NCI-H1694 (cell line): ENCODE measurements at regions not wholly inside any gene's neighbourhood (a gene's known extent, or its start where the extent isn't known, plus 50 kb on each side); places are given as distances from the start of the nearest gene placed in this dataset.

Experiments used
- DNase-seq: peaks from one replicate; lab custom pipeline; 2025; lab: John Stamatoyannopoulos, UW

DNA sequence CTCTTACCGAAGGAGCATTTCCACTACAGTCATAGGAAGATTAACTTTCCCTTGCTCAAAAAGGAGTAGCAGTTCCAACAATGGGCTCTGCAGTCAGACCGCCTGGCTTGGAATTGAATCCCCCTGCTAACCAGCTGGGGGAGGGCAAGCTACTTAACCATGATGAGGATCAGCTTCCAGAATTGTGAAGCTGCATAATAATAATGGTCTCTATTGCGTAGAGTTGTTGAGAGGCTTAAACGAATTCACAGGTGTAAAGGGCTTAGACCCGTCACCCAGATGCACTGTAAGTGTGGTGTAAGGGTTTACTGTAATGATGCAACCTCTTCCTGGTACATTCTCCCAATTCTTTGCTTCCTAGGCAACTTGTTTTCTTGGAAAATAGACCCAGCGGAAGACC lies 185.2 kb upstream of the RGMA start:
- no peak for DNase-seq

DNA sequence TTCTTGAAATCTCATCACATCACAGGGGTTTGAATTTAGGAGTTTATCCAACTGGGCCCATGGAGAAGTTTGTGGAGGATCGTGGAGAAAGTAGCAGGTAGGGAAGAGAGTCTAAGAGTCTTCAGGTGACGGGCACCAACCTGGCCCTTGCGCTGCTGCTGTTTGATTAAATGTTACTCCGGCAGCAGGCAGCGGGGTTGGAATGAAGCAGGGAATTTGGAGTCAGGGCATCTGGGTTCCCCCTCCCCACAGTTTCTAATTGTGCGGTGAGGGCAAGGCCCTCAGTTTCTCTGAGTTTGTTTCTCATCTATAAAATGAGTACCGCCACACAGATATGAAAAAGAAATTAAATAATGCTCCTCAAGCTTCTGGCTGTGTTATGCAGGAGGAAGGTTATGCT lies 182.9 kb upstream of the RGMA start:
- DNase-seq, result no peak

DNA sequence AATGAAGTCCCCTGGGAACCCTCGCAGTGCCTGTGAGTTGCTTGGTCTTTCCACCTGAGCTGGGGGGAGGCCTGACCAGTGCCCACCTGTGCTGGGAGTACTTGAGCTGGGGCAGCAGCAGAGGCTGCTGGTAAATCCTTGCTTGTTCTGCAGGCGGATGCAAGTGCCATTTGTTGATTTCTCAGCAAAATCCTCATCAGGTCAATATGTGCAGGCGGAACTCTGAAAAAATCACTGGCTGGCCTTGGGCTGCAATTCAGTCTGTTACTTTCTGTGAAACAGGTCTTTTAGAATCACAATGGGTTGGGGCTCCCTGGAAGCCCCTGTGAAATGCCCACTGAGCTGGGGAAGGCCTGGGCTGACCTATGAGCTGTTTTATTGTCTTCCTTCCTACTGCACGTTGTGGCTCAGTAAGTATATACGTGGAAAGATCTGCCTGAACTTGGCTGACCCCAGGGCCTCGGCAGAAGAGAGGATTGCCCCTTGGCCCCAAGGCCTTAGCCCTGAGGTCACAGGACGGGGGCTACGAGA lies 182.0 kb upstream of the RGMA start:
- no peak for DNase-seq

GRCh38 chr15:93268066-93268465 lies 179.1 kb upstream of the RGMA start:
- no peak for DNase-seq

GRCh38 chr15:93266291-93266690 lies 177.3 kb upstream of the RGMA start:
- DNase-seq, result no peak

DNA sequence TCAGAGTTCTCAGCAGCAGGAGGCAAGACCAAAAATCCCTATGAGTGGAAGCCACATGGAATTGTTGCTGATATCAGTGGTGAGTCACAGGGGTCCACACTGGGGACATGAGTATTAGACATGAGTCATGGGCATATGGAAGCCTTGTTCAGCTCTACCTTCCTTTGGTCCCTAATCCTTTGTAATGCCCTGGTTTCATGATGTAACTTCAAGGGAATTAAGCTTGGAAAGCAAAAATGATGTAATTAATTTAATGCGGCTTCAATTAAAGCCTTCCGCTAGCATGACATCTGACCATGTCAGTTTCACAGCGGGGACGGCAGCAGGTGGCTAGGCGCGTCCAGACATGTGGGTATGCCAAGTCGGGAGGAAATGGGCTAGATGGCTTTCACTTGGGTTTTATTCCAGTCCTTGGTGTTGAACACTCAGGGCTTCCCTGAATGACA lies 176.1 kb upstream of the RGMA start:
- DNase-seq, result no peak

GRCh38 chr15:93261845-93262244 lies 172.8 kb upstream of the RGMA start:
- no peak for DNase-seq

GRCh38 chr15:93257920-93258319 lies 168.9 kb upstream of the RGMA start:
- no peak for DNase-seq

DNA sequence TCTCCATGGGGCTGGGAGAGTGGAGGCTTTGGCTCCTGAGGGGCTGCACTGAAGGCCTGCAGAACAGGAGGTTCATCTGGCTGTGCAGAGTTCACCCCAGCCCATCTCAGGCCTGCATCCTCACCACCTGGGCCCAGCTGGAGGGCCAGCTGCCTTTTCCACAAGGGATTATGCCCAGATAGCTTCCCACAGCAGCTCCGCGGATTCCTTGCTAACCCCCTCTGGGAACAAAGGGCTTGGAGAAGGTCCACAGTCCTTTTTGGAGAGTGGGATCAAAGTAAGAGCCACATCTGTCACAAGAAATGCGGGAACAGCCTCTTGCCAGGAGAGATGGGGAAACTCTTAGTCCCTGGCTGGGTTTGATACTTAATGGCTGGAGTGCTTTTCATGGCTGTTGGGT lies 164.7 kb upstream of the RGMA start:
- DNase-seq, result no peak

DNA sequence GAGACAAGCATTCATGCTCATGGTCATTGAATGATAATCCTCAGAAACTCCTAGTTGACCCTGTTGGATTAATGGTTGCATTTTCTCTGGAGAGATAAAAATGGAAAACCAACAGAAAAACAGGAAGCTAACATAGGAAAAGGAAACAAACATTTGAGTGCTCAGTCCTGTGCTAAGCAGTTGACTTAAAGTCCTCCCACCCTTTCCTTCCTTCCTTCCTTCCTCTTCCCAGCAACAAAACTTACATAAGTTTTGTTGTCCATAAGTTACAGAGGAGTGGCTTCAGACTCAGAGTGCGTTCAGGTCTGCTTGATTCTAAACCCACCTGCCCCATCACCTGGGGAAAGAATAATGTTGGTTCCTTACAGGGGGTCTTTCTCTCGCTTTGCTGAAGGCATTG lies 163.8 kb upstream of the RGMA start:
- DNase-seq, result no peak

DNA sequence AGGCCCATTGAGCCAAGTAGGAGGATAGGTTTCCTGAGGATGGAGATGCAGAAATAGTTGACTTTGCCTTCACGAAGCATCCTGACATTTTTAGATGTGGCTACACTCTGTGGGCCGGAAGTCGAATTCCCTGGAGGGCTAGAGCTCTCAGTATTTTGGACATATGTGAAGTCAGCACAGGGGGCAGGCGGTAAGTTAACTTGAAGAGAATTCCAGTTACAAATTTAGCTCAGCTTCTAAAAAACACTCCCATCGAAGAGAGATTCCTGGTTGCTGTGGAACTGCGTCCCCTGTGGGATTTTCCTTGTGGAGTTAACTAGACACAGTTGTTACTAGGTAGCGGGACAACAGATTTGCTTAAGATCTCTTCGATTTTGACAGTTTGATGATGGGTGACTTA lies 161.9 kb upstream of the RGMA start:
- no peak for DNase-seq

- no peak for DNase-seq
Measured at GRCh38 chr15:93250209-93250608, 161.2 kb upstream of the RGMA start.

- no peak for DNase-seq
Measured at GRCh38 chr15:93249623-93250022, 160.6 kb upstream of the RGMA start.

DNA sequence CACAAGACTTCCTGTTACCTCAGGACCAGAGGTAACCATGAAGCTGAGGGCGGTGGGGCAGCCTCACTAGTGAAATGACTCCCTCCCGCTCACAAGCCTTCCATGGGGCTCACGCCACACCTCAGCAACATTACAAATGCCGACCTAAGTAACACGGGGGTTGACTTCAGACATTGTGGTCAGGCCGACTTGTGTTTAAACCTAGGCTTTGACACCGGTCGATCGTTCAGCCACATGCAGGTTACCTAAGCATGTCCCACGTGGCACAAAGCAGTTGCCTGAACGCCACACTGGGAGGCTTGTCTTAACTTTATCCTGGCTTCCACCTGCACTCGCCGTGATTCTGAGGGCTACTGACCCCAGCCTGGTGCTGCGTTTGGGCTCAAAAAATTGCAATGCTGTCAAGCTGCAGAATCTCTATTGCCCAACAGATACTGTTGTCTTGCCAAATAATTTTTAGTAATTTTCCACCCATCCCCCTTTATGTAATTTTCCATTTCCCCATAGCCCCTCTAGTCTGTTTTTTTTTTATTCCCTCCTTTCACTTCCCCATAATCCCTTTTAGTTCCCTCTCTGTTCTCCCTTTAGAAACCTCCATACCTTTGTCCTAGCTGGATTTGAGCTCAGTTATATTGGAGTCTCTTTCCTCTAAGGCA lies 158.6 kb upstream of the RGMA start:
- DNase-seq, result no peak

DNA sequence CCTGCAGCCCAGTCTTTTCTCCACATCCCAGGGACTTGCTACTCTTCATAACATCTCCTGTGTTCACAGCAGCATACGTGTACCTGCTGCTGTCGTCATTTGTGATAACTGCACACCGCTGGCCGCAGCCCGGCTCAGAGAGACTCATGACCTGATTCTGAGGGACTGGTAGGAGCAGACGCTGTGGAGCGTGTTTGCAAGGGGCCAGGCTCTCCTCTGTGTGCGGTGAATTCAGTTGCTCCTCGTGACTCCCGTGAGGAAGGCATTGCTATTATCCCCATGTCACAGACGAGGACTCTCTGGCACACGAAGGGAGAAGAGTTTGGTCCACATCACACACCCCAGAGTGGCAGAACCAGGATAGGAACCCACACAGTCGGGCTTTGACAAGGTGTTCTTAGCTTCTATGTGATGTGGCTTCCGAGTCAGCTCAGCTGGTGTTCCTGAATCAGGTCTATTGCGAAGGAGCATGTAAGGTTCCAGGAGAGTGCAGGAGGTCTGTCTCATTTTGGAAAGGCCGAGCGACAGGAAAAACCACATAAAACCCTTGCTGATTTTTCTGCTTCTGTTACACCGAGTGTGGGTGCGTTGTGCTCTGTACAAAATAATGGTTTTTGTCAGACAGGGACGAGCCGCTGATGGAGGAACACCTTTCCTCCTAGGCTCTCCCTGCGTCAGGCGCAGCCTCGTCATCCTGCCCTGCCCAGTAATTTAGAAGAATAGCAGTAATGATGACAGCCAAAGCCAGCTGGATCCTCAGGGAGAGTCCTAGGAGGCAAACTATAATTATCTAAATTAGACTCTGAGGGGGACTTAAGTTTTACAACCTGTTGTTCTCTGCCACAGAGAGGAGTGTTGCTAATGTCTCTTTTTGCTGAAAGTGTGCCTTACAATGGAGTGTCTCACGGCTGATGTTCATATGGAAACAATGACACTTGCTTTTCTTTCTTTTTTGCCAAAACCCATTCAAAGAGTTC lies 157.5 kb upstream of the RGMA start:
- no peak for DNase-seq

GRCh38 chr15:93245661-93246042 lies 156.6 kb upstream of the RGMA start:
- DNase-seq, result no peak

DNA sequence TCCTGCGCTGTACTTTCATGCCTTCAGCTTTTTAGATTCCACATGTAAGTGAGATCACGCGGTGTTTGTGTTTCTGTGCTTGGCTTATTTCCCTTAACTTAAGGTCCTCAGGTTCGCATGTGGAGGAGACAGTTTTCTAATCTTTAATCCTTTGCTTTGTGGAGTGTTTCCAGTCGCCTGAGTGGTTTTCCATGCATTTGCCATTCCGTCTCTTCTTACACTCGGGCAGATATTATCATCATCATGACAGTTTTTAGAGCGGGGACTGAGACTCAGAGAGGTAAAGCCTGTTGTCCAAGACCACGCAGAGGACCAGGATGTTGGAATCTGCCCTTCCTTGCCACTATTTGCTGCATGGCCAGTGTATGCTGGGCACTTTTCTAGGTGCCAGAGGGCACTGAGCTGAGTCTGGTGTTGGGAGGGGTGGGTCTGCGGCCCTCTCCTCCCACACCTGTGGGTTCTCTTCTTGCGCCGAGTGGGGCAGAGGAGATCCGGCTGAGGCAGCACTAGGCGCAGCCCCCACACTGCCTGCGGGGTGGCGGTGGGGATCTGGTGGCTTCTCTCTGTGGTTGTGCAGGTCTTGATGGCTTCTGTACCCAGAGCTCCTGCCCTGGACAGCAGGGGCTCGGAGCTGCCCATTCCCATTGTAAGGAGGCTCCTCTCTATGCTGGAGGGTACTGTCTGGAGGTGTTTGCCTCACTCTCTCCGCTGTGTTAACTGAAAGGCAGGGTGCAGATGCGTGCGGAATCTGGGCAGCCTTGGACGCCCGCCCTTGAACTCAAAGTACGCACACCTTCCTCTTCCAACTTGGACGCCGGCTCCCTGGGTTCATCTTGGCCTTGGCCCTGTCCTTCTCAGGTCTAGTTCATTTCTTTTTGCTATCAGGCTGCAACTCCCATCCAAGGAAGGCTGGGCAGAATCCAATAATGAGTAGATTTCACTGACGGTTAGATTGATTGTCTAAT lies 156.0 kb upstream of the RGMA start:
- DNase-seq, result no peak

- DNase-seq, result no peak
Measured at GRCh38 chr15:93243573-93243972, 154.6 kb upstream of the RGMA start.

GRCh38 chr15:93241696-93242585 lies 152.9 kb upstream of the RGMA start:
- DNase-seq, result no peak

GRCh38 chr15:93239993-93240392 lies 151.0 kb upstream of the RGMA start:
- no peak for DNase-seq

- DNase-seq, result no peak
Measured at GRCh38 chr15:93239591-93239990, 150.6 kb upstream of the RGMA start.
